ENCODE measurements at regions not wholly inside any gene's neighbourhood (a gene's known extent, or its start where the extent isn't known, plus 50 kb on each side); places are given as distances from the start of the nearest gene placed in this dataset.

- Histone ChIP-seq H2BK120ac (ENCODE audit: low read depth, low read length, poor library complexity, severe bottlenecking) (no peak overlapping the region), H3K23ac (ENCODE audit: insufficient read length, low read depth, low read length) (no peak overlapping the region), H4K8ac (replicated peaks; ENCODE audit: insufficient read length, low read depth, low read length) (no peak overlapping the region), H3K27ac (ENCODE audit: insufficient read length, low read depth, low read length) (no peak overlapping the region), H3K79me1 (ENCODE audit: insufficient read depth, low read depth, low read length, poor library complexity, severe bottlenecking) (no peaks in the 10 kb centered on the region), H3K18ac (ENCODE audit: insufficient read length, low read depth, low read length) (no peak overlapping the region), H3K4ac (ENCODE audit: low read depth, low read length) (no peak overlapping the region), H3K4me2 (ENCODE audit: insufficient read depth, insufficient read length, low read length) (no peak overlapping the region), H2BK20ac (ENCODE audit: low read depth, low read length, poor library complexity, severe bottlenecking) (no peak overlapping the region), H3K14ac (ENCODE audit: insufficient read depth, low read length) (no peak overlapping the region), H4K91ac (ENCODE audit: insufficient read length, low read depth, low read length) (no peak overlapping the region), H2AK5ac (ENCODE audit: insufficient read length, low read length) (no peak overlapping the region), H4K5ac (ENCODE audit: insufficient read length, low read depth, low read length) (no peak overlapping the region), H3K56ac (ENCODE audit: insufficient read length, low read depth, low read length) (no peak overlapping the region), H2BK15ac (ENCODE audit: low read depth, low read length) (no peak overlapping the region), H2BK12ac (ENCODE audit: insufficient read length, low read depth, low read length) (no peak overlapping the region), H3K79me2 (ENCODE audit: insufficient read depth, low read length) (no peaks in the 10 kb centered on the region), H3K23me2 (ENCODE audit: insufficient read length, low read depth, low read length, poor library complexity, severe bottlenecking) (no peaks in the 10 kb centered on the region), H3K4me1 (ENCODE audit: insufficient read depth, low read length) (peaks cover 3% of the 10 kb centered on the region; the same call in 1 of the 2 replicates), H3K9ac (ENCODE audit: extremely low read depth, insufficient read length, low read length) (no peak overlapping the region), H3T11ph (ENCODE audit: low read length) (no peak overlapping the region), H2AFZ (ENCODE audit: low read length) (no peak overlapping the region), H3K27me3 (ENCODE audit: insufficient read depth, low read length) (no peaks in the 10 kb centered on the region), H2BK5ac (ENCODE audit: insufficient read length, low read length) (no peak overlapping the region), H4K20me1 (ENCODE audit: control insufficient read depth, insufficient read depth, insufficient read length) (no peaks in the 10 kb centered on the region), H3K9me3 (ENCODE audit: control insufficient read depth, low read depth, low read length) (no peaks in the 10 kb centered on the region)
- peaks cover 42% of the 10 kb centered on the region for H3K27me3 Mint-ChIP-seq (ENCODE audit: low read depth)
- TF ChIP-seq CTCF (conservative IDR thresholded peaks at IDR 0.05): no peak
- no peak for DNase-seq
- H3K9me3 Mint-ChIP-seq: peaks cover 18 to 21% of the 10 kb centered on the region in 2 experiments
- H3K4me1 Mint-ChIP-seq: peaks cover 37 to 39% of the 10 kb centered on the region in 2 experiments
- WGBS (ENCODE audit: extremely low coverage, insufficient read length, low lambda C conversion rate): no CpG with 5 or more reads among the region's 2 CpGs
- H3K4me3 Mint-ChIP-seq: no peak overlapping the region
- no peak overlapping the region for H3K27ac Mint-ChIP-seq
- peaks cover 9 to 19% (median 10%) of the 10 kb centered on the region in 3 experiments for H3K36me3 Mint-ChIP-seq (ENCODE audit: insufficient read depth in 1 of 3, low read depth in 3 of 3)
These were observed 63.0 kb upstream of the PRMT8 start for GRCh38 chr12:3427956-3428355.
